Mesendoderm (in vitro differentiated cells): ENCODE measurements at regions not wholly inside any gene's neighbourhood (a gene's known extent, or its start where the extent isn't known, plus 50 kb on each side); places are given as distances from the start of the nearest gene placed in this dataset.
"Not testable (repeated sequence)": the region's sequence is repeated elsewhere in the genome, so short reads cannot be mapped to it uniquely, and the experiment has no call there.

Experiments used
- DNase-seq: peaks from one replicate; pipeline ENCODE4 v3.0.0; 2013
- H2AK5ac ChIP-seq: 2 replicates; pipeline ENCODE4 v1.6.1; 2013; ENCODE audit warnings: low read length, inconsistent platforms
- H2BK120ac ChIP-seq: 2 replicates; pipeline ENCODE4 v1.6.1; 2013; ENCODE audit warnings: low read depth, mild to moderate bottlenecking, low read length, moderate library complexity, mixed read lengths
- H2BK15ac ChIP-seq: replicated peaks from 2 replicates; pipeline ENCODE4 v1.6.1; 2013; ENCODE audit warnings: low read depth, mild to moderate bottlenecking, moderate library complexity
- H2BK5ac ChIP-seq: 2 replicates; pipeline ENCODE4 v1.6.1; 2013; ENCODE audit warnings: low read length, inconsistent platforms
- H3K18ac ChIP-seq: 2 replicates; pipeline ENCODE4 v1.6.1; 2013; ENCODE audit warnings: mild to moderate bottlenecking, low read length, mixed read lengths
- H3K23ac ChIP-seq: one replicate; pipeline ENCODE4 v1.6.1; 2013; ENCODE audit warnings: low read length
- H3K27ac ChIP-seq: 2 replicates; pipeline ENCODE4 v1.5.1; 2013; ENCODE audit warnings: low read depth, mild to moderate bottlenecking, inconsistent platforms, low read length, moderate library complexity
- H3K27me3 ChIP-seq: 2 replicates; pipeline ENCODE4 v1.6.1; 2013; ENCODE audit warnings: low read length, control low read depth, mild to moderate bottlenecking, inconsistent platforms; ENCODE audit not compliant: insufficient read depth, poor library complexity
- H3K36me3 ChIP-seq: 2 replicates; pipeline ENCODE4 v1.6.1; 2013; ENCODE audit warnings: low read length, inconsistent platforms; ENCODE audit not compliant: control insufficient read depth, insufficient read depth
- H3K4ac ChIP-seq: one replicate; pipeline ENCODE4 v1.6.1; 2013; ENCODE audit warnings: low read depth, mild to moderate bottlenecking, low read length, moderate library complexity
- H3K4me1 ChIP-seq: 2 replicates; pipeline ENCODE4 v1.6.1; 2013; ENCODE audit warnings: low read depth, low read length, inconsistent platforms; ENCODE audit not compliant: control insufficient read depth
- H3K4me2 ChIP-seq: 2 replicates; pipeline ENCODE4 v1.6.1; 2013; ENCODE audit warnings: low read length
- H3K4me3 ChIP-seq: 2 replicates; pipeline ENCODE4 v1.5.1; 2013; ENCODE audit warnings: mild to moderate bottlenecking, low read length
- H3K56ac ChIP-seq: one replicate; pipeline ENCODE4 v1.6.1; 2013; ENCODE audit warnings: low read length
- H3K79me1 ChIP-seq: 2 replicates; pipeline ENCODE4 v1.6.1; 2013; ENCODE audit warnings: low read length, inconsistent platforms
- H3K79me2 ChIP-seq: 2 replicates; pipeline ENCODE4 v1.6.1; 2013; ENCODE audit warnings: mild to moderate bottlenecking, low read length; ENCODE audit not compliant: control insufficient read depth, insufficient read depth
- H3K9ac ChIP-seq: 2 replicates; pipeline ENCODE4 v1.6.1; 2013; ENCODE audit warnings: low read length, inconsistent platforms
- H4K5ac ChIP-seq: one replicate; pipeline ENCODE4 v1.6.1; 2013; ENCODE audit warnings: low read length
- H4K8ac ChIP-seq: one replicate; pipeline ENCODE4 v1.6.1; 2013; ENCODE audit warnings: low read depth, mild to moderate bottlenecking, control low read depth, low read length, moderate library complexity
- WGBS: extraction: QIAGEN DNeasy Blood & Tissue Kit; methylation state at CpG from one replicate; pipeline ENCODE4 v1.1.7; 2013; ENCODE audit warnings: low lambda C conversion rate, missing lambda C conversion rate; ENCODE audit not compliant: insufficient coverage; ENCODE audit errors: extremely low coverage; 5-methylcytosine and 5-hydroxymethylcytosine counted together

- no peak overlapping the region for H3K4me2 ChIP-seq
- H2AK5ac ChIP-seq, result no peak overlapping the region
- no peak overlapping the region for H3K4ac ChIP-seq
- no peak overlapping the region for H3K18ac ChIP-seq
- H3K27ac ChIP-seq, result no peak overlapping the region
- no peak overlapping the region for H2BK15ac ChIP-seq
- no peak overlapping the region for H3K9ac ChIP-seq
- no peak overlapping the region for H4K8ac ChIP-seq
- no CpG with 5 or more reads among the region's 2 CpGs for WGBS
- H3K56ac ChIP-seq, result no peak overlapping the region
- no peaks in the 10 kb centered on the region for H3K27me3 ChIP-seq
- no peak overlapping the region for H3K23ac ChIP-seq
- no peak for DNase-seq
- H2BK120ac ChIP-seq, result no peak overlapping the region
- H2BK5ac ChIP-seq, result no peak overlapping the region
- no peak overlapping the region for H4K5ac ChIP-seq
- H3K4me1 ChIP-seq, result no peaks in the 10 kb centered on the region
- H3K36me3 ChIP-seq, result no peaks in the 10 kb centered on the region
- H3K4me3 ChIP-seq, result no peak overlapping the region
- no peaks in the 10 kb centered on the region for H3K79me2 ChIP-seq
- H3K79me1 ChIP-seq, result no peaks in the 10 kb centered on the region
These were observed 122.9 kb upstream of the PDE7B start for GRCh38 chr6:135728589-135728988.

GRCh38 chr6:135731116-135731515, 120.4 kb upstream of the PDE7B start:
- H4K5ac ChIP-seq, result no peak overlapping the region
- H3K9ac ChIP-seq, result no peak overlapping the region
- no peak overlapping the region for H2BK120ac ChIP-seq
- H3K79me2 ChIP-seq, result no peaks in the 10 kb centered on the region
- no peaks in the 10 kb centered on the region for H3K4me1 ChIP-seq
- no peak overlapping the region for H3K4ac ChIP-seq
- no peak overlapping the region for H2BK5ac ChIP-seq
- H3K4me3 ChIP-seq, result no peak overlapping the region
- no CpG with 5 or more reads among the region's 3 CpGs for WGBS
- DNase-seq, result no peak
- H3K36me3 ChIP-seq, result no peaks in the 10 kb centered on the region
- no peak overlapping the region for H3K4me2 ChIP-seq
- no peaks in the 10 kb centered on the region for H3K27me3 ChIP-seq
- no peak overlapping the region for H3K18ac ChIP-seq
- H2AK5ac ChIP-seq, result no peak overlapping the region
- H3K27ac ChIP-seq, result no peak overlapping the region
- no peak overlapping the region for H4K8ac ChIP-seq
- H3K23ac ChIP-seq, result no peak overlapping the region
- H3K79me1 ChIP-seq, result no peaks in the 10 kb centered on the region
- no peak overlapping the region for H2BK15ac ChIP-seq
- no peak overlapping the region for H3K56ac ChIP-seq

GRCh38 chr6:135736351-135736750, 115.2 kb upstream of the PDE7B start:
- not testable (repeated sequence) for H3K9ac ChIP-seq, H3K4ac ChIP-seq, DNase-seq, H2BK15ac ChIP-seq, H3K4me1 ChIP-seq, H3K27ac ChIP-seq, H3K4me3 ChIP-seq, H3K79me1 ChIP-seq, H4K5ac ChIP-seq, H2AK5ac ChIP-seq, H3K18ac ChIP-seq, H3K27me3 ChIP-seq, H2BK5ac ChIP-seq, H3K4me2 ChIP-seq, H4K8ac ChIP-seq, H3K23ac ChIP-seq, H3K36me3 ChIP-seq, H3K79me2 ChIP-seq, H3K56ac ChIP-seq, H2BK120ac ChIP-seq
- WGBS, result no CpG with 5 or more reads among the region's 6 CpGs

GRCh38 chr6:135738636-135739035, 112.9 kb upstream of the PDE7B start:
- H3K79me2 ChIP-seq, result no peaks in the 10 kb centered on the region

GRCh38 chr6:135739288-135739687, 112.2 kb upstream of the PDE7B start:
- no peak overlapping the region for H4K8ac ChIP-seq
- no peaks in the 10 kb centered on the region for H3K36me3 ChIP-seq
- DNase-seq, result no peak
- no peak overlapping the region for H2BK5ac ChIP-seq
- H2BK15ac ChIP-seq, result no peak overlapping the region
- no peak overlapping the region for H3K9ac ChIP-seq
- no peak overlapping the region for H3K56ac ChIP-seq
- no peaks in the 10 kb centered on the region for H3K79me1 ChIP-seq
- no peaks in the 10 kb centered on the region for H3K27me3 ChIP-seq
- no CpG with 5 or more reads among the region's 7 CpGs for whole genome bisulfite sequencing
- H4K5ac ChIP-seq, result no peak overlapping the region
- no peaks in the 10 kb centered on the region for H3K4me1 ChIP-seq
- no peak overlapping the region for H3K27ac ChIP-seq
- H3K23ac ChIP-seq, result no peak overlapping the region
- H2AK5ac ChIP-seq, result no peak overlapping the region
- H3K4me3 ChIP-seq, result no peak overlapping the region
- H3K4me2 ChIP-seq, result no peak overlapping the region
- no peak overlapping the region for H3K4ac ChIP-seq
- no peak overlapping the region for H2BK120ac ChIP-seq
- H3K18ac ChIP-seq, result no peak overlapping the region
- no peaks in the 10 kb centered on the region for H3K79me2 ChIP-seq

More at GRCh38 chr6:135738636-135739035, 112.9 kb upstream of the PDE7B start:
- H3K27me3 ChIP-seq, result no peaks in the 10 kb centered on the region
- H3K18ac ChIP-seq, result no peak overlapping the region
- no peak for DNase-seq
- no peak overlapping the region for H3K4me3 ChIP-seq
- no peak overlapping the region for H4K8ac ChIP-seq
- H3K56ac ChIP-seq, result no peak overlapping the region
- H3K23ac ChIP-seq, result no peak overlapping the region
- H3K36me3 ChIP-seq, result no peaks in the 10 kb centered on the region
- no peak overlapping the region for H2BK5ac ChIP-seq
- H3K4me2 ChIP-seq, result no peak overlapping the region
- H3K4ac ChIP-seq, result no peak overlapping the region
- no peaks in the 10 kb centered on the region for H3K4me1 ChIP-seq
- no peak overlapping the region for H4K5ac ChIP-seq
- H2BK15ac ChIP-seq, result no peak overlapping the region
- no peak overlapping the region for H2BK120ac ChIP-seq
- no peak overlapping the region for H2AK5ac ChIP-seq
- H3K79me1 ChIP-seq, result no peaks in the 10 kb centered on the region
- WGBS, result no CpG with 5 or more reads among the region's 1 CpG
- H3K27ac ChIP-seq, result no peak overlapping the region
- no peak overlapping the region for H3K9ac ChIP-seq

- Histone ChIP-seq H2BK5ac (no peak overlapping the region), H2BK120ac (no peak overlapping the region), H3K79me2 (no peaks in the 10 kb centered on the region), H2BK15ac (no peak overlapping the region), H3K18ac (no peak overlapping the region), H4K5ac (no peak overlapping the region), H3K4me1 (no peaks in the 10 kb centered on the region), H3K9ac (no peak overlapping the region), H3K4me3 (no peak overlapping the region), H4K8ac (no peak overlapping the region), H3K4ac (no peak overlapping the region), H3K23ac (no peak overlapping the region), H3K27me3 (no peaks in the 10 kb centered on the region), H3K79me1 (no peaks in the 10 kb centered on the region), H3K27ac (no peak overlapping the region), H2AK5ac (no peak overlapping the region), H3K36me3 (no peaks in the 10 kb centered on the region), H3K4me2 (no peak overlapping the region), H3K56ac (no peak overlapping the region)
- WGBS, result no CpG with 5 or more reads among the region's 1 CpG
- no peak for DNase-seq
These were observed 110.9 kb upstream of the PDE7B start for GRCh38 chr6:135740580-135740979.
